Activated CD4-positive, alpha-beta T cell treated with anti-CD3 and anti-CD28 coated beads, Interleukin-2, amount 50 U/mL, for 48 hours (primary cell): ENCODE measurements at regions not wholly inside any gene's neighbourhood (a gene's known extent, or its start where the extent isn't known, plus 50 kb on each side); places are given as distances from the start of the nearest gene placed in this dataset.

ENCODE experiments used
- DNase-seq, 2 experiments: peaks; one replicate each; pipeline ENCODE4 v3.0.0-alpha.2; 2020

GRCh38 chr16:27720731-27721530 is 171.0 kb downstream of the KATNIP start:
- DNase-seq, result no peak

GRCh38 chr16:27721531-27722181 is 171.7 kb downstream of the KATNIP start:
- no peak for DNase-seq

- DNase-seq, result no peak
These were observed 172.3 kb downstream of the KATNIP start for GRCh38 chr16:27722207-27722606.

DNA sequence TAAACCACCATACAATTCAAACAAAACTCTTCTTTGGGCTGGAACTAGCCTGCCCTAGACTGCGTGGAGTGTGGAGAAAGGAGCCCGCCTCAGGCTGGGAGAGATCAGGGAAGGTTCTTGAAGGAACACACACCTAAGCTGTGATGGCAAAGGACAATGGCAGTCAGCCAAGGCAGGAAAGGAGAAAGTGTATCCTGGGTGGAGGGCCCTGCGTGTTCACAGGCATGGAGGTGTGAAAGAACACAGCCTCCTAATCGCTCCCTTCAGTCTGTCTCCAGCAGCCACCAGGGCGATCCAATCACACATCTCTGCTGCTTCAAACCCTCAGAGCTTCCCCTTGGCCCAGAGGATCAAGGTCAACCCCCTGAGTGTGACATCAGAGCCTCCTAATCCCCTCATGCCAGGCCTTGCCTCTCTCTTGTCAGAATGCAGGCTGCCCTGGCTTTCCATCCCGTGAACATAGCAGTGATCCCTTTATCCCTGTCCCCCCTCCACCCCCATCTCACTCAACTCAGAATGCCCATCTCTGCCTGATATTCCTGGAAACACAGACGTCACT is 173.0 kb downstream of the KATNIP start:
- no peak for DNase-seq

GRCh38 chr16:27723711-27724481 is 174.0 kb downstream of the KATNIP start:
- DNase-seq, result no peak

DNA sequence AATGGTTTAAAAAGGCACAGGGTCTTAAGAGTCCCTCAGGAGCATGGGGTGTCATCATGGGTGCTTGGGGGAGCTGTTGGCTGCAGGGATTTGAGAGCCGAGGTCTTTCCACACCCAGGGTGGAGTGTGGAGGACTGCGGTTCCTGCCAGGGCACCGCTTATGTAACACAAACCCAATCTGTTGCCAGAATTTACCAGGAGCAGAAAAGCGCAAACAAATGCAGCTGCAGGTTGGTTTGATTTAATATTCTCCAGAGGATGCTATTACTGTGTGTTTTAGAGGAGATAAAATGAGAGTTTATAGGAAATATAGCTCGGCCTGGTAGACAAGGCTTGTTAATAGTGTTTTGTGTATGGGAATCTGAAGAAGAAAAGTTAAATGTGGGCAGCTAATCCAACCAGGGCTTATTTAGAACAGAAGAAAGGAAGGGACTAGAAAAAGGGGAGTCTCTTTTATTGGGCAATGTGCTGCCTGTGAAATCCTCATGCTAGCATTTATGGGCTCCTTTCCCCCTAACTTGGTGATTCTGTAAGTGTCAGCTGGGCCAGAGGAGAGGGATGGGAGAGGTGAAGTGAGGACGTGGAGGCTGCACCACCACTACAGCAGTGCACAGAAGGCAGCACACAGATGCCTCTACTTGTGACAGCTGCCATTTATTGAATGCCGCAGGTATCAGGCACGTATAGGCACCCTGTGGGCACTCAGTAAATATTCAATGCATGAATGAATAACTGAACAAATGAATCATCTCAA is 174.7 kb downstream of the KATNIP start:
- DNase-seq, result no peak

DNA sequence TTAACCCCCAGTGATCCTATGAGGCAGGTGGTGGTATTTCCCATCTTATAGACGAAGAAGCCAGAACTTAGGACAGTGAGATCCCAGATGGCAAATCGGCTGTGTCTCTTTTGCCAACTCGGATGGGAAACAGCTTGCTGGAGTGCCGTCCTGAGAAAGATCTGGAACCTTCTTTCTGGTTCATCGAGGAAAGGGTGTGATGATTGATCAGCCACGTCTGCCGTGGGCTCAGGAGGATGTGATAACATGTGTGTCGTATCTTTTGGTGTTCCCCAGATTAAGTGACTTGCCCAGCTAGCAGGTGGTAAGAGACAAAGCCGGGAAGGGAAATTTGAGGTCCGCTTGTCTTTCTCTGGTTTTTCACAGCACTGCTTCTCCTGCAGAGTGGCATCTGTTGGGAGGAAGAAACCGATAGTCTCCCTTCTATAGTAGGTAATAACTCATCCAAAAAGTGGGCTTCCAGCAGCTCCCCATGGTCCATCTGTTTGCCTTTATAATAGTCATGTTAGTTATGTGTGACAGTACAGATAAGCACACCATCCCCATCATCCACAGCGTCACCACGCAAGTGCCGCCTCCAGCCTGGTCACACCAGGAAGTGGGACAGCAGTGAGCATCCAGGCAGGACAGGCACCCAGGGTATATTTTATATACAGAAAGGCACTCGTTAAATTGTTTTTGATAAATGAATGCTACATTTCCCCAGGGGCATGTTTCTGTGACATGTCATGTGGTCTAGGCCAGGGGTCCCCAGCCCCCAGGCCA is 175.5 kb downstream of the KATNIP start:
- DNase-seq, result no peak

DNA sequence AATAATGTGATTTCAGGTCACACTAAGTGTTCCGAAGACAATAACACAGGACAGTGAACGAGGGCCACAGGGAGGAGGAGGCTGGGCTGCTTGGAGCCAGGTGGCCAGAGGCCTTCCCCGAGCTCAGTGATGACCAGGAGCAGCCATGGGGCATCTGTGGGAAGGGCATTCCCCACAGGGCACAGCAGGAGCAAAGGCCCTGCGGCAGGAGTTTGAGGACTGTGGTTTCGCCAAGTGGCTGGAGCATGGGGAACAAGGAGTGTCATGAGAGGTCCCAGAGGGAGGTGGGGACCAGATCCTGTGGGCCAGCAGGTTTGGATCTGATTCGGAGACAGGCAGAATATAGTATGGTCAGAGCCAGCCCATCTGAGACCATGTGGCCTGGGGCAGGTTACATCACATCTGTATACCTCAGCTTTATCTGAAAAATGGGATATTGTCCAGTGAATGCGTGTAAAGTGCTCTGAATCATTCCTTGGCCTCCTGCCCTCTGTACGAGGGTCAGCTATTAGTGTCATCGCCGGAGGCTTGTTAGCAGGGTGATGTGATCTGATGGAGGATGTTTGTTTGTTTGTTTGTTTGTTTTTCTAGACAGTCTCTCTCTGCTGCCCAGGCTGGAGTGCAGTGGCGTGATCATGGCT is 176.8 kb downstream of the KATNIP start:
- no peak for DNase-seq

GRCh38 chr16:27727941-27728340 is 178.0 kb downstream of the KATNIP start:
- no peak for DNase-seq

DNA sequence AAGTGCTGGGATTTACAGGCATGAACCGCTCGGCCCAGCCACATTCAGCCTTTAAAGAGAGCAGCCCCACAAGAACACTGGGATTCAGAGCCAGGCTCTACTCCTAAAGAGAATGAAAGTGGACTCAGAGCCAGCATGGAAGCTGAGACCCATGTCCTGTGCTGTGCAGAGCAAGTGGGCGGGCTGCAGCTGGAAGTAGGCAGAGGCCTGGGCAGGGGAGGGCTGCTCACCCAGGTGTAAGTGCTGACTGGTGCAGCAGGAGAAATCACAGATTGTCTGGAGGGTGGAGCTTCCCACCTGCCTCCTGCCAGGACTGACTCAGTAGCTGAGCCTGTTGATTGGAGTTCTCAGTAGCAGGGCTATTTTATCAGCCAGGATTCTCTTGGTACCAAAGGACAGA is 178.7 kb downstream of the KATNIP start:
- DNase-seq, result no peak

- no peak for DNase-seq
These were observed 179.8 kb downstream of the KATNIP start for GRCh38 chr16:27729516-27730304.

DNA sequence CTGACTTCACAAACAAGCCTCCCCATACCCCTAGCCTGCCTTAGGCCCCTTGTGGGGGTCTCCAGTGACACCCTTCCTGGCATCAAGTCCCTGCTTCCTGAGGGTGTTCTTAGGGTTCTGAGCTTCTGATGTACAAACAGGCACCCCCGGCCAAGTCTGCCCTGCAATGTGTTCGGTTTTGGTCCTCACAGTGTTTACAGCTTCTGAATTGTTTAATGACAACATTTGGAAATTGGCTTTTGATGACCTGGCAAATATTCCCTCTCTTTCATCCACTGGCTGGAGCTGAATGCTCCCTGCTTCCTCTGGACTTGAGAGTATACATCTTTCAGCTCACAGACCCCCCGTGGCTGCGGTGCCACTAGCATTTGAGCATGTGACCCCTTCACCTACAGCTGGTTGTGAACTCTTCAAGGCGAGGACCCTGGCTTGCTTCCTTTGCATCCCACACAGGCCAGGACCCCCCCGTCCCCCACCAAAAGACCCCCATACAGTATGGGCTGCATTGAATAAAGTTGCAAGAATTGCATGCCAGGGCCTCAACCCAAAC is 180.8 kb downstream of the KATNIP start:
- no peak for DNase-seq

DNA sequence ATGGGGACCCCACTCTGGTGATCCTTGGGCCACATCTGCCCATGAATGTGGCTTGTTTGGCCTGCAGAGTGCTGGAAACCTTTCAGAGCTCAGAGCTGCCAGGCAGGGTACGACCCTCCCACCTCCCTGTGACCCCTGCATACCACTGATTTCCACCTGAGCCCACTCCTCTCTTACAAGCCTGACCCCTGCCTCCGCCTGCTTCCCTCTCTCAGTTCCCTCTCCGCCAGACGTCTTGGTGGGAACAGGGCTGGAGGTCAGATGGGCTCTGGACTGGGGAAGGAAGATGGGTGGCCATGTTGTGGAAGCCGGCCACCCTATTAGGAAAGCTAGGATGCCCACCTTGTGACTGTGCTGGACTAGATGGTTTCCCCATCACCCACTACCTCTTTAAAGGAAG is 185.1 kb downstream of the KATNIP start:
- DNase-seq, result no peak

DNA sequence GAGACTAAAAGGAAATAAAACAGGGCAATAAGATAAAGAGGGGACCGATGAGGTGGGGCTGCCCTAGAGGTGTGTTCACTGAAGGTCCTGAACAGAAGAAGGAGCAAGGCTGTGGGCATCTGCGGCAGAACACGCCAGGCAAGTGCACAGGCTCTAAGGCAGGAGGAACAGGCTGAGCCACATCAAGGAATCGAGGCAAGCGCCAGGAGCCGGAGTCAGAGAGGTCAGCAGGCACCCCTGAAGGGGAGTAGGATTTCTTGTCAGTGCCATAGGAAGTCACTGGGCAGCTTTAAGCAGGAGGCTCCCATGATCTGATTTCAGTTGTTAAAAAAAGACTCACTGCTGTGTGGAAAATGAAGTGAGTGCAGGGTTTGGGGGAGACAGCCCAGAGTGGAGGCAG is 186.5 kb downstream of the KATNIP start:
- DNase-seq, result no peak

DNA sequence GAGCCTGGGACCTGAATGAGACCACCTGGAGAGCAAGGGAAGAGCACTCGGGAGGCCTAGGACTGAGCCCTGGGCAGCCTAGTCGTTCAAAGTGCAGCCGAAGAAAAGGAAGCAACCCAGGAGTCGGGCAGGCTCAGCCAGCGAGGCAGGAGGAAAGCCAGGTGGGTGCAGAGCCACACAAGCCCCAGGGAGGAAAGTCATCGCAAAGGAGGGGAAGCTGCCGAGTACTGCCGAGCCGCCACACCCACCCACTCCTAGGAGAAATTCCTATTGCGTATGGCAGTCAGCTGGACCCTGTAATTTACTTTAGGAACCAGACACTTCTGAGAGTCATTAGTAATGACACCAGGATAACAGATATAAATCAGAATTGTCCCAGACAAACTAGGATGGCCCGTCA is 187.6 kb downstream of the KATNIP start:
- DNase-seq, result no peak
